ENCODE measurements at regions not wholly inside any gene's neighbourhood (a gene's known extent, or its start where the extent isn't known, plus 50 kb on each side); places are given as distances from the start of the nearest gene placed in this dataset.
"Not testable (repeated sequence)": the region's sequence is repeated elsewhere in the genome, so short reads cannot be mapped to it uniquely, and the experiment has no call there.

GRCh38 chr14:39581474-39581873 lies 149.2 kb upstream of the FBXO33 start:
- no peak for DNase-seq (ENCODE audit: low read depth)

- DNase-seq (ENCODE audit: low read depth) = no peak
Observed at GRCh38 chr14:39580696-39581095, 148.5 kb upstream of the FBXO33 start.

- DNase-seq (ENCODE audit: low read depth) = no peak
Observed at GRCh38 chr14:39576736-39577135, 144.5 kb upstream of the FBXO33 start.

GRCh38 chr14:39576258-39576657 lies 144.0 kb upstream of the FBXO33 start:
- DNase-seq (ENCODE audit: low read depth) = no peak

- DNase-seq (ENCODE audit: low read depth) = no peak
Observed at GRCh38 chr14:39568809-39569538, 136.7 kb upstream of the FBXO33 start.

GRCh38 chr14:39566795-39567194 lies 134.6 kb upstream of the FBXO33 start:
- no peak for DNase-seq (ENCODE audit: low read depth)

GRCh38 chr14:39563361-39563760 lies 131.1 kb upstream of the FBXO33 start:
- no peak for DNase-seq (ENCODE audit: low read depth)

GRCh38 chr14:39562175-39562574 lies 129.9 kb upstream of the FBXO33 start:
- DNase-seq (ENCODE audit: low read depth) = no peak

- no peak for DNase-seq (ENCODE audit: low read depth)
Observed at GRCh38 chr14:39558525-39558924, 126.3 kb upstream of the FBXO33 start.

- no peak for DNase-seq (ENCODE audit: low read depth)
Observed at GRCh38 chr14:39555749-39556148, 123.5 kb upstream of the FBXO33 start.

GRCh38 chr14:39554576-39554975 lies 122.3 kb upstream of the FBXO33 start:
- DNase-seq (ENCODE audit: low read depth) = no peak

GRCh38 chr14:39548358-39548757 lies 116.1 kb upstream of the FBXO33 start:
- no peak for DNase-seq (ENCODE audit: low read depth)

- no peak for DNase-seq (ENCODE audit: low read depth)
Observed at GRCh38 chr14:39547845-39548244, 115.6 kb upstream of the FBXO33 start.

GRCh38 chr14:39505812-39506211 lies 73.6 kb upstream of the FBXO33 start:
- DNase-seq (ENCODE audit: low read depth) = no peak

- no peak for DNase-seq (ENCODE audit: low read depth)
Observed at GRCh38 chr14:39500253-39500652, 68.0 kb upstream of the FBXO33 start.

GRCh38 chr14:39499514-39499913 lies 67.3 kb upstream of the FBXO33 start:
- DNase-seq (ENCODE audit: low read depth) = no peak

- DNase-seq (ENCODE audit: low read depth) = not testable (repeated sequence)
Observed at GRCh38 chr14:39497677-39498076, 65.4 kb upstream of the FBXO33 start.

GRCh38 chr14:39492267-39492666 lies 60.0 kb upstream of the FBXO33 start:
- DNase-seq (ENCODE audit: low read depth) = peak; percentile 48

GRCh38 chr14:39491134-39491571 lies 58.9 kb upstream of the FBXO33 start:
- DNase-seq (ENCODE audit: low read depth) = peak; percentile 4

GRCh38 chr14:39488600-39488999 lies 56.4 kb upstream of the FBXO33 start:
- DNase-seq (ENCODE audit: low read depth) = no peak

GRCh38 chr14:39483682-39484081 lies 51.4 kb upstream of the FBXO33 start:
- no peak for DNase-seq (ENCODE audit: low read depth)
